GM18873 (cell line): ENCODE measurements at regions not wholly inside any gene's neighbourhood (a gene's known extent, or its start where the extent isn't known, plus 50 kb on each side); places are given as distances from the start of the nearest gene placed in this dataset.

Experiments
- ATAC-seq: cut with Tn5 transposase; IDR thresholded peaks from one replicate; pipeline ENCODE4 v1.9.1; 2021; ENCODE audit warnings: mild to moderate bottlenecking, moderate library complexity, moderate number of reproducible peaks; ENCODE audit not compliant: unreplicated experiment, low FRiP score

- no peak for ATAC-seq
Observed at GRCh38 chr19:28864024-28864503, 348.9 kb downstream of the UQCRFS1 start.

GRCh38 chr19:28862238-28862637, 350.7 kb downstream of the UQCRFS1 start:
- ATAC-seq = no peak

GRCh38 chr19:28859811-28860210, 353.1 kb downstream of the UQCRFS1 start:
- ATAC-seq = no peak

GRCh38 chr19:28858933-28859332, 354.0 kb downstream of the UQCRFS1 start:
- no peak for ATAC-seq

- ATAC-seq = no peak
Observed at GRCh38 chr19:28857967-28858366, 355.0 kb downstream of the UQCRFS1 start.

- no peak for ATAC-seq
Observed at GRCh38 chr19:28855216-28855615, 357.7 kb downstream of the UQCRFS1 start.

GRCh38 chr19:28847468-28847867, 365.5 kb downstream of the UQCRFS1 start:
- ATAC-seq = no peak

GRCh38 chr19:28846094-28846812, 366.7 kb downstream of the UQCRFS1 start:
- ATAC-seq = no peak

GRCh38 chr19:28843761-28844492, 369.0 kb downstream of the UQCRFS1 start:
- ATAC-seq = no peak

- ATAC-seq = no peak
Observed at GRCh38 chr19:28841531-28841930, 371.4 kb downstream of the UQCRFS1 start.

GRCh38 chr19:28840891-28841290, 372.1 kb downstream of the UQCRFS1 start:
- no peak for ATAC-seq

- no peak for ATAC-seq
Observed at GRCh38 chr19:28839455-28839854, 373.5 kb downstream of the UQCRFS1 start.

GRCh38 chr19:28838909-28839308, 374.0 kb downstream of the UQCRFS1 start:
- ATAC-seq = no peak

GRCh38 chr19:28836421-28836820, 376.5 kb downstream of the UQCRFS1 start:
- no peak for ATAC-seq

- no peak for ATAC-seq
Observed at GRCh38 chr19:28834996-28835395, 378.0 kb downstream of the UQCRFS1 start.

GRCh38 chr19:28831462-28831861, 381.5 kb downstream of the UQCRFS1 start:
- ATAC-seq = no peak

GRCh38 chr19:28829762-28830161, 383.2 kb downstream of the UQCRFS1 start:
- ATAC-seq = no peak

- no peak for ATAC-seq
Observed at GRCh38 chr19:28829359-28829758, 383.6 kb downstream of the UQCRFS1 start.

- ATAC-seq = no peak
Observed at GRCh38 chr19:28828276-28828870, 384.6 kb downstream of the UQCRFS1 start.

- no peak for ATAC-seq
Observed at GRCh38 chr19:28827382-28827781, 385.6 kb downstream of the UQCRFS1 start.

GRCh38 chr19:28823338-28823961, 389.5 kb downstream of the UQCRFS1 start:
- ATAC-seq = no peak
